HUES64 (cell line): ENCODE measurements at regions not wholly inside any gene's neighbourhood (a gene's known extent, or its start where the extent isn't known, plus 50 kb on each side); places are given as distances from the start of the nearest gene placed in this dataset.

Experiments used
- H3K27ac ChIP-seq: 2 replicates; pipeline ENCODE4 v1.7.0; 2013; ENCODE audit warnings: low read depth, low read length, inconsistent platforms
- H3K27me3 ChIP-seq: 2 replicates; pipeline ENCODE4 v1.6.1; 2013; ENCODE audit warnings: mild to moderate bottlenecking, low read length; ENCODE audit not compliant: insufficient read depth
- H3K36me3 ChIP-seq: 2 replicates; pipeline ENCODE4 v1.6.1; 2013; ENCODE audit warnings: mild to moderate bottlenecking, low read length; ENCODE audit not compliant: insufficient read depth
- H3K4me1 ChIP-seq: 2 replicates; pipeline ENCODE4 v1.6.1; 2013; ENCODE audit warnings: mild to moderate bottlenecking, low read length, moderate library complexity; ENCODE audit not compliant: insufficient read depth
- H3K4me3 ChIP-seq: 2 replicates; pipeline ENCODE4 v1.5.1; 2013; ENCODE audit warnings: mild to moderate bottlenecking, low read length, moderate library complexity
- H3K9ac ChIP-seq: 2 replicates; pipeline ENCODE4 v1.6.1; 2013; ENCODE audit warnings: mild to moderate bottlenecking, low read depth, low read length
- H3K9me3 ChIP-seq: 2 replicates; pipeline ENCODE4 v1.6.1; 2013; ENCODE audit warnings: low read depth, low read length; ENCODE audit not compliant: insufficient read depth
- WGBS: fragments of 150-250, 120-280 bp; methylation state at CpG from one replicate; pipeline ENCODE4 v1.1.7; 2013; ENCODE audit warnings: missing lambda C conversion rate; 5-methylcytosine and 5-hydroxymethylcytosine counted together

DNA sequence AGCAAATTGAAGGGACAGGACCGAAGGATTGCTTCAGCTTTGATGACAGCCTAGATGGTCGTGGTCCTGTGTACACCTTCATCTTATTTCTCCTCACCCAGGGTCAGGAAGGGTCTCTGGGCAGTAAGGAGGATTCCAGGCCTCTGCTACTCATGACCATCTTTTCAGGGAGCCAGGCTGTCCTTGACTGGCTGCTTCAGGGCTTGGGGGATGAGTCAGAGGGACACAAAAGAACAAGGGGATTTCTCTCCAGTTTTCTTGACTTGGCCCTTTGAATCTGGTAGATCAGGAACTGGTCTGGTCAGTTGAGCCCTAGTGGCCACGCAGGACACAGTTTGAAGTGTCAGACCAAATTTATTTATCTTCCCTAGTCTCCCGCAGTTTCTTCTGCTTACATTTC lies 402.1 kb upstream of the CHD6 start:
- no peaks in the 10 kb centered on the region for H3K9me3 ChIP-seq
- no peaks in the 10 kb centered on the region for H3K36me3 ChIP-seq
- no peaks in the 10 kb centered on the region for H3K27me3 ChIP-seq
- H3K4me3 ChIP-seq: no peak overlapping the region
- no peak overlapping the region for H3K27ac ChIP-seq
- H3K4me1 ChIP-seq: no peaks in the 10 kb centered on the region
- 70% methylated on average over 4 of the region's 4 CpGs for WGBS
- no peak overlapping the region for H3K9ac ChIP-seq

DNA sequence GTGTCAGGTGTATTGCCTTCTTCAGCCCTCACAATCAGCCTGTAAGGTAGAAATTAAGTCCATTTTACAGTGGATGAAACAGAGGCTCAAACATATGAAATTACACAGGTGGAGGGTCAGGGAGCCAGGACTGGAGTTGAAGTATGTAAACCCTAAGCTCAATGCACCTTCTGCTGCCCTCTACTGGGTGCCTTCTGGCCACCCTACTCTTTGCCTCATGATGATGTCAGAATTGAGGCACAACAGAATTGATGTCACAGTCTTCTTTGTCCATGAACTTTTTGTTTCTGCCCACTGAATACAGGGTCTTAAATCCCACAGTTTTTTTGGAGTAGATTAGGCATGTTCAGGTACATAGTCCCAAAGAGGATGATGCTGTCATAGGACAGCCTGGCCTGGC lies 400.8 kb upstream of the CHD6 start:
- Histone ChIP-seq H3K27me3 (no peaks in the 10 kb centered on the region), H3K4me3 (no peak overlapping the region), H3K36me3 (no peaks in the 10 kb centered on the region), H3K9me3 (no peaks in the 10 kb centered on the region), H3K9ac (no peak overlapping the region), H3K4me1 (no peaks in the 10 kb centered on the region), H3K27ac (no peak overlapping the region)

DNA sequence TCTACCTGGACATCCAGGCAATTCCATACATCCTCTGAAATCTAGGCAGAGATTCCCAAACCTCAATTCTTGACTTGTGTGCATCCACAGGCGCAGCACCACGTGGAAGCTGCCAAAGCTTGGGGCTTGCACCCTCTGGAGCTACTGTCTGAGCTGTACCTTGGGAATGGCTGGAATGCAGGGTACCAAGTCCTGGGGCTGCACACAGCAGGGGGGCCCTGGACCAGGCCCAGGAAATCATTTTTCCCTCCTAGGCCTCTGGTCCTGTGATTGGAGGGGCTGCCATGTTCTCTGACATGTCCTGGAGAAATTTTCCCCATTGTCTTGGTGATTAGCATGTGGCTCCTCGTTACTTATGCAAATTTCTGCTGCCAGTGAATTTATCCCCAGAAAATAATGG lies 391.9 kb upstream of the CHD6 start:
- Histone ChIP-seq H3K9me3 (peaks cover 23% of the 10 kb centered on the region), H3K27me3 (no peaks in the 10 kb centered on the region), H3K27ac (no peak overlapping the region), H3K4me3 (no peak overlapping the region), H3K36me3 (no peaks in the 10 kb centered on the region), H3K4me1 (peaks cover 12% of the 10 kb centered on the region), H3K9ac (no peak overlapping the region)
- WGBS: 75% methylated on average over 3 of the region's 3 CpGs

DNA sequence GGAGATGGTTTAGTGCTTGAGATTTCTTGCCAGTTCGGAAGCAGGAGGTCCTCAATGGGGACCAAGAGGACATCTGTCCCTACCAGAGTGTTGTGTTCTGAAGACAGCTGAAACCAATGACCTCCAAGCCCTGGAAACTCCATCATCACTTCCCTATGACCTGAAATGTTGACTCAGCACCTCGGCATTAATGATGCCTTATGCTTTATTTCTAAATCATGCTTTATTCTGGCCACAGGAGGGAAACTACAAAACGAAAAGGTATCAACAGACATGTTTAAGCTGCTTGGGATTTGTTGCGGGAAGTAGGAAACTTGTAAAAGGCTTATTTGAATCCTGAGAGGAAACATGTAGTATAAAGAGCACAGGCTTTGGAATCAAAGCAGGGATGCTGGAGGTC lies 389.1 kb upstream of the CHD6 start:
- no peak overlapping the region for H3K9ac ChIP-seq
- H3K27me3 ChIP-seq: no peaks in the 10 kb centered on the region
- WGBS: 94% methylated on average over 4 of the region's 4 CpGs
- no peak overlapping the region for H3K4me3 ChIP-seq
- H3K27ac ChIP-seq: no peak overlapping the region
- no peaks in the 10 kb centered on the region for H3K36me3 ChIP-seq
- peaks cover 14% of the 10 kb centered on the region for H3K4me1 ChIP-seq
- H3K9me3 ChIP-seq: peaks cover 23% of the 10 kb centered on the region

DNA sequence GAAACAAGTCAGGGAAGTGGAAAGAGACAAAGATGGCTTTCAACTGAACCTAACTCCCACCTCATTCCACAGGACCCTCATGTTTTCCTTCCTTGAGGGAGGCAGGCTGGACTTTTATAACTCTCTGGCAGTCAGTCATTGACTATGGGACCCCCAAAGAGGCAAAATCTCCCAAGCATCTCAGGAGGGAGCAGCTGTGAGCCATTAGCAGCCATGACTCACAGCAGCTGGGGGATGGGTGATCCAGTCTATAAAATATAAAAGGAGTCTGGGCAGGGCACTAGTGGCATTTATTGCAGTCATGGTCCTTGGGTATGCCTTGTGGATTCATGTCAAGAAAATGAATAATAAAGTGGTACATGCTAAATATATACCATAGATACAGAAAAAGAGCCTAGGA lies 387.0 kb upstream of the CHD6 start:
- peaks cover 15% of the 10 kb centered on the region for H3K9me3 ChIP-seq
- H3K27ac ChIP-seq: no peak overlapping the region; the same call in 1 of the 2 replicates

DNA sequence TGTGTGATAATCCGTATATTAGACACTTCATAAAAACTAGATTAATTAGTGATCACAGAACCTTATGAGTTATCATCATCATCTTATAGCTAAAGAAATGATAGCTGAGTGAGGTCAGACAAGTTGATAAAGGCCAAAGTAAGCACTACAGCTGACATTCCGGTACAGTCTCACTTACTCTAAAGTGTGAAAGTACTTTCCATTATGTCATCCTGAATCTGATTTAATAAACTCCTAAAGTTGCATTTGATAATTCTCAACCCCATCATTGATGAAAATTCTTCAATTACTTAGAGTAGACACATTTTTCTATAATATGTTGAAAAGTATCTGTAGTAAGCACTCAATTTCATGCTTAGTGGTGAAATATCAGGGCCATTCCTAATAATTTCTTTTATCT lies 385.2 kb upstream of the CHD6 start:
- Histone ChIP-seq H3K9me3 (no peaks in the 10 kb centered on the region), H3K27ac (no peak overlapping the region), H3K36me3 (no peaks in the 10 kb centered on the region), H3K27me3 (no peaks in the 10 kb centered on the region), H3K4me3 (no peak overlapping the region), H3K4me1 (peaks cover 14% of the 10 kb centered on the region), H3K9ac (no peak overlapping the region)
- WGBS: 90% methylated on average over 1 of the region's 2 CpGs

More for the DNA sequence above, 387.0 kb upstream of the CHD6 start:
- Histone ChIP-seq H3K4me1 (peaks cover 14% of the 10 kb centered on the region), H3K36me3 (no peaks in the 10 kb centered on the region), H3K4me3 (no peak overlapping the region), H3K9ac (no peak overlapping the region), H3K27me3 (no peaks in the 10 kb centered on the region)

DNA sequence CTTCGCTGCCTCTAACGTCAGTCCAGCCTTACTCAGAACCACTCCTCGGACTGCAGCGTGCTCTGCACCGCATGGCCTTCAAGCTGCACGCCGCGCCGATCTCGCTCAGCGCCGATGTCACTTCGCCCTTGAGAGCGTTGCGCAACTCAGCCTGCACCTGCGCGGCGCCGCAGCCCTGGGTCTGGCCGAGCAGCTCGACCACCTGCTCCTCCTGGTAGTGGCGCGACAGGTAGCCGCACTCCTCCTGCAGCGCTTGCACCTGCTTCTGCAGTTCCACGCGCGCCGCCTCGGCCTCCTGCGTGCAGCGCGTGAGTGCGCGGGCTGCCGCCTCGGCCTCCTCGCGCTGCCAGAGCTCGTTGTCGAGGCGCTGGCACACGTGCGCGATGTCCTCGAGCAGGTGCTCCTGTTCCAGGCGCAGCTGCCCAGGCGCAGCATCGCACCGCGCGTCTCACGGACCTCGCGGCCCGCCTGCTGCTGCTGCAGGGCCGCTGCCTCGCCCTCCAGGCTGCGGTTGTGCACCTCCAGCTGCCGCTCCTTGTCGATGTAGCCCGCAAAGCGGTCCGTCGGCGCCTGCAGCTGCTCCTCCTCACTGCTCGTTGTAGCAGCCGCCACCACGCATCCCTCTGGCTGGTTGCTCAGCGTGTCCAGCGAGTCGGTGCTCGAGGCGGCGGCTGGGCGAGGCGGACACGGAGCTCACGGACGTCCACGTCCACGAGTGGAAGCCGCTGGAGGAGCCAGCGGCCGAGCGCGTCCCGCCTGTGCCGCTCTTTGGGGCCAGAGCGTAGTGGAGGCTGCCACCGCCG lies 380.6 kb upstream of the CHD6 start:
- no peaks in the 10 kb centered on the region for H3K36me3 ChIP-seq
- H3K27ac ChIP-seq: no peak overlapping the region
- H3K4me3 ChIP-seq: no peak overlapping the region
- no peak overlapping the region for H3K9ac ChIP-seq
- H3K4me1 ChIP-seq: no peaks in the 10 kb centered on the region
- H3K9me3 ChIP-seq: no peaks in the 10 kb centered on the region
- WGBS: 97% methylated on average over 92 of the region's 92 CpGs
- H3K27me3 ChIP-seq: no peaks in the 10 kb centered on the region

DNA sequence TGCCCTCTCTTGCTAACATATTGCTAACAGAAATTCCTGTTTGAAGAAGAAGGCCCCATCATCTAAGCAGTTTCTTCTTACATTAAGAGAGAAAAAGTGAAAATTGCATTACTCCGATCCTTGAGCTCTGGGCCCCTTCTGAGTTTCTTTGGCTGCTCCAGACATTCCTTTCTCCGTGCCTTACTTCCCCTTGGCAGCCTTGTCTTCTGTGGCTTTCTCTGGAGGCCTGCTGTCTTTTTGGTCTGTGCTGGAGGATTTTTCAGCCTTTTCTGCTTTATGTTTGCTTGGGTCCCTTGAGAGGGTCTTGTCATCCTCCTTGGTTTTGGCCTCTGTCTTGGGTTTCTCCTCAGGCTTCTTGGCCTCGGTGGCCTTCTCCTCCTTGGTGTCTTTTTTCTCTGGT lies 378.8 kb upstream of the CHD6 start:
- no peak overlapping the region for H3K9ac ChIP-seq
- 91% methylated on average over 3 of the region's 3 CpGs for WGBS
- H3K27ac ChIP-seq: no peak overlapping the region
- H3K4me1 ChIP-seq: no peaks in the 10 kb centered on the region
- H3K9me3 ChIP-seq: no peaks in the 10 kb centered on the region
- no peaks in the 10 kb centered on the region for H3K36me3 ChIP-seq
- H3K27me3 ChIP-seq: no peaks in the 10 kb centered on the region
- H3K4me3 ChIP-seq: no peak overlapping the region

DNA sequence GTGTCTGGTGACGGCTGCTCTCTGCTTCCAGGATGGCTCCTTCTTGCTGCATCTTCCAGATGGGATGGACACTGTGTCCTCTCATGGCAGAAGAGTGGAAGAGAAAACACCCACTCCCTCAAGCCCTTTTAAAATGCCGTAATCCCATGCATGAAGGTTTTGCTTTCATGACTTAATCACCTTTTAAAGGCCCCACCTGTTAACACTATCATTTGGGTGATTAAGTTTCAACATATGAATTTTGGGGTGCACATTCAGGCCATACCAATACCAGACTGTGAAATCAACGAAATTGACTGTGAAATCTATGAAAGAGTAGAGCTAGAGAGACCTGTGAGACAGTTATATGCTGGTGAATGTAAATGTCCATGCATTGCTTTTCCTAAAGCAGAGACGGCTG lies 374.3 kb upstream of the CHD6 start:
- Histone ChIP-seq H3K9ac (no peak overlapping the region), H3K36me3 (no peaks in the 10 kb centered on the region), H3K9me3 (peaks cover 7% of the 10 kb centered on the region; the same call in 1 of the 2 replicates), H3K27me3 (no peaks in the 10 kb centered on the region), H3K27ac (no peak overlapping the region), H3K4me3 (no peak overlapping the region), H3K4me1 (no peaks in the 10 kb centered on the region; the same call in 1 of the 2 replicates)
- 79% methylated on average over 4 of the region's 4 CpGs for WGBS

DNA sequence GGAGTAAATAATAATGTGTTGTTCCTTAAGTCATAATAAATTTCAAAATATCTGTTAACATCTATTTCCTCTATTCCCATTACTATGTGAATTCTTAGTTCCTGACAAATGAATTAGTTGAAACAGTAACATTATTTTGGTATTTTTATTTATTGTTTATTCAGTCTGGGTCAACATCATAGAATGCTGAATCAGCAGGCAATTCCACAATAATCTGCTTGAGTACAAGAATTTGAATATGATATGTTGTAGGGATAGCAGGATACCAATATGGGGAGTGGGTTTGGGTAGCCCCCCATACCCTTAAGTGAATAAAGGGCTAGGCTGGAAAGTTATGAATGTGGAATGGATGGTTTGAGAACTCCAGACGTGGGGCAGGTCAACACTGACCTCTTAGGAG lies 373.2 kb upstream of the CHD6 start:
- Histone ChIP-seq H3K4me3 (no peak overlapping the region), H3K9me3 (peaks cover 9% of the 10 kb centered on the region; the same call in 1 of the 2 replicates), H3K9ac (no peak overlapping the region), H3K36me3 (no peaks in the 10 kb centered on the region), H3K27ac (no peak overlapping the region), H3K4me1 (no peaks in the 10 kb centered on the region; the same call in 1 of the 2 replicates), H3K27me3 (no peaks in the 10 kb centered on the region)
- WGBS: 55% methylated on average over 1 of the region's 1 CpG

DNA sequence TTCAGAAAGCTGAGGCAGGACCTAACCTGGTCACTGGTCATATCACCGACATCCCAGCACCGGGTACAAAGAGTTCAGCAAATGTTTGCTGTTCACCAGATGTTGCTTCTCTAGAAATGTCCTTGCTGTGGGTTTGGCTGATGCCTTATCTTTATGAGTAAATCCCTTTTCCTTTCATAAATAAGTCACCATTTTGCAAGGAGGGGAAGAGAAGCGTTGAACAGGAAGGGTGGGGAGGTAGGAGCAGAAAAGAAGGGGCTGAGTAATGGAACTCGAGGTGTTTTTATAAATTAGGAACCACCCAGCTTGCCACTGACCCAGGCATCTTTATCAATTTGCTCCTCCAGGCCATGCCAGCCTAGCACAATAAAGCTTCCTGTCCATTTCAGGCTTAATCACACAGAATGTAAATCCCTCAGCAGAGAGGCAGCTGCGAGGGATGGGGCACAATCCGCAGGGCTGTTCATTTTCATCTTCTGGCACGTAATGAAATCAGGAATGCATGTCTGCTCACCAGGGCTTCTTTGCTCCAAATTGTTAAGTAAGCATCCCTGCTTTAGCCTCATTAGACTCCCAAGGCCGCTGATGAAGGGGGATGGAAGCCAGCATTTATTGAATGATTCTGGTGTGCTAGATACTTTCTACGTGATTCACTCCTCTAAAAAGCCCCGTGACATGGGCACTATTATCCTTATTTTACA lies 371.9 kb upstream of the CHD6 start:
- H3K27me3 ChIP-seq: no peaks in the 10 kb centered on the region
- H3K4me1 ChIP-seq: no peaks in the 10 kb centered on the region; the same call in 1 of the 2 replicates
- no peak overlapping the region for H3K27ac ChIP-seq
- H3K9ac ChIP-seq: no peak overlapping the region
- H3K9me3 ChIP-seq: peaks cover 9% of the 10 kb centered on the region; the same call in 1 of the 2 replicates
- H3K36me3 ChIP-seq: no peaks in the 10 kb centered on the region
- H3K4me3 ChIP-seq: no peak overlapping the region
- WGBS: 81% methylated on average over 10 of the region's 10 CpGs
